ENCODE measurements at regions not wholly inside any gene's neighbourhood (a gene's known extent, or its start where the extent isn't known, plus 50 kb on each side); places are given as distances from the start of the nearest gene placed in this dataset.

DNA sequence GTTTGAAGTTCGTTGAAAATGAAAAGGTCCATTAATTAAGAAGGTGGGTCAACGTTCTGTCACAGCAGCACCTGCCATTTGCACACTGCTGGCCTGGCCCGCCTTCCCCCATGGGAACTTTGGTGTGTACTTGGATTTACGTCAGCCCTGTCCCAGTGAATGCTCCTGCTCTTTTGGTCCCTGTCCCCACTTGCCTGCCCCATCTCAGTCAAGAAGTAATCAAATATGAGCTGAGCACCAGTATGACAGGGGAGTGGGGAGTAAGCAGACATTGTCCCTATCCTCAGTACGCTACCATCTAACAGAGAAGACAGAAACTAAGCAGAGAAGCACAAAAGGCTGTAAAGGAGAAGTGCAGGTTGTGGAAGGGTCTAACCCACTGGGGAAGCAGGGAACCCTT is 65.1 kb downstream of the SLC4A3 start:
- Histone ChIP-seq H2AFZ (ENCODE audit: low read depth, low read length) (no peak overlapping the region), H3K9ac (ENCODE audit: insufficient read depth in 1 of 2, low read depth in 2 of 2, low read length in 2 of 2) (no peak overlapping the region), H3K9me3 (replicated peaks; ENCODE audit: control insufficient read depth, insufficient read depth, low read depth, low read length) (no peaks in the 10 kb centered on the region), H3K9me1 (ENCODE audit: control insufficient read depth, insufficient read depth, low read length) (no peaks in the 10 kb centered on the region), H3K27me3 (ENCODE audit: control insufficient read depth in 2 of 2, insufficient read depth in 2 of 2, low read length in 2 of 2) (peaks cover under 1 to 2% of the 10 kb centered on the region in 2 experiments; a peak in 1 of 5 replicates), H4K20me1 (replicated peaks; ENCODE audit: control insufficient read depth, insufficient read depth, low read length) (no peaks in the 10 kb centered on the region), H3K4me2 (ENCODE audit: insufficient read depth, low read length) (no peak overlapping the region), H3K79me2 (ENCODE audit: control insufficient read depth, insufficient read depth, low read length) (no peaks in the 10 kb centered on the region), H3K27ac (ENCODE audit: extremely low read depth, low read depth, low read length) (no peak overlapping the region), H3K4me3 (no peak overlapping the region), H3K36me3 (ENCODE audit: control insufficient read depth, insufficient read depth, low read length) (no peaks in the 10 kb centered on the region), H3K4me1 (replicated peaks in 1 of 2; ENCODE audit: control insufficient read depth in 2 of 2, insufficient read depth in 2 of 2, low read length in 2 of 2) (peaks cover 0 to under 1% of the 10 kb centered on the region in 2 experiments; a peak in 2 of 5 replicates)
- no peak for DNase-seq (ENCODE audit: extremely low read depth in 1 of 4, low spot score in 3 of 4)
- 11% methylated on average over 3 of the region's 5 CpGs for WGBS (ENCODE audit: insufficient coverage, low coverage, missing lambda C conversion rate)
- ChIA-PET CTCF (ENCODE audit: low intra/inter-chr PET ratio) (no interaction called here), POLR2A (interaction anchor here (1.5 kb wide), 1 partner anchor 11 kb away, joined by 3 read pairs; no protein-coding TSS in a partner anchor)
- no peak for ATAC-seq
- in situ Hi-C loops (cut with MboI), result loop anchor here (10.0 kb wide), 1 partner anchor 148 kb away; the partner anchor contains the start of genes CHPF and TMEM198
- no TSS peak for BruUV-seq (replicated peaks)
- TF ChIP-seq CBFA2T3 (IDR thresholded peaks at IDR 0.05), result no peak
- no peak for TF ChIP-seq ZNF316 (IDR thresholded peaks at IDR 0.05)
- TF ChIP-seq SREBF1 (IDR thresholded peaks at IDR 0.05; ENCODE audit: borderline replicate concordance, low read depth, low read length), result no peak
- no peak for TF ChIP-seq ZNF79 (CRISPR knock-in tag; IDR thresholded peaks at IDR 0.05; ENCODE audit: low read depth)
- no peak for TF ChIP-seq CBX8 (IDR thresholded peaks at IDR 0.05; ENCODE audit: borderline replicate concordance, extremely low read depth, low read depth, low read length, poor library complexity, severe bottlenecking)
- no peak for TF ChIP-seq CREBBP (IDR thresholded peaks at IDR 0.05; ENCODE audit: low read depth, low read length)
- no peak for TF ChIP-seq XRCC5 (IDR thresholded peaks at IDR 0.05; ENCODE audit: low read depth, low read length)
- no peak for TF ChIP-seq ZNF561 (CRISPR knock-in tag; conservative IDR thresholded peaks at IDR 0.05)
- TF ChIP-seq BCL6 (CRISPR knock-in tag; IDR thresholded peaks at IDR 0.05), result no peak
- FAIRE-seq, result no peak
- intact Hi-C loops (cut with micrococcal nuclease), result no loop called here

Data from K562 (cell line).